ENCODE measurements at regions not wholly inside any gene's neighbourhood (a gene's known extent, or its start where the extent isn't known, plus 50 kb on each side); places are given as distances from the start of the nearest gene placed in this dataset.

GRCh38 chr5:102130890-102131289, 165.2 kb downstream of the SLCO4C1 start:
- no peak for DNase-seq (ENCODE audit: low spot score in 2 of 2)
- 95 to 97% methylated on average over 3 of the region's 3 CpGs for WGBS, 2 donors
- TF ChIP-seq CTCF (IDR thresholded peaks at IDR 0.05) = no peak
- TF ChIP-seq POLR2A (IDR thresholded peaks at IDR 0.05) = no peak
- intact Hi-C loops (cut with DNase I; ENCODE audit: low total_unique reads) = no loop called here
- H3K4me3 ChIP-seq (ENCODE audit: low read depth, poor library complexity, severe bottlenecking) = no peak overlapping the region

DNA sequence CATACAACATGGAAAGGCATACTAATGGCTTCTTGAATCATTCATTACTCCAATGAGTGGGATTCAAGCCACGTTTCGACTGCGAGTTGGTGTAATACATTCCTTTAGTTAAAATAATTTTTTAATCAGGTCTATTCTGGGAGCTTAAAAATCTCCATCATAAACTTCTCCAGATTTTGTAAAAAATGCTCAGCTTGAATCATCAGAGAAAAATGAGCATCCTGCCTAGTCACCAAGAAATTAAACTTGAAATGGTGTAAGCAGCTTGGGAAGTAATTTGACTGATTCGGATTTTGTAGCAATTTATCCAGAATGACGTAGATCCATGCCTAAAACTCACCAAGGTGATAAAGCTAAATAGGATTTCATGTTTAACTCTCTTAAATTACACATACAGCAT, 165.7 kb downstream of the SLCO4C1 start:
- no peak for DNase-seq (ENCODE audit: low spot score in 2 of 2)
- 86 to 90% methylated on average over 5 of the region's 5 CpGs for WGBS, 2 donors
- intact Hi-C loops (cut with DNase I; ENCODE audit: low total_unique reads) = no loop called here
- no peak for TF ChIP-seq CTCF (IDR thresholded peaks at IDR 0.05)
- TF ChIP-seq POLR2A (IDR thresholded peaks at IDR 0.05) = no peak
- no peak overlapping the region for H3K4me3 ChIP-seq (ENCODE audit: low read depth, poor library complexity, severe bottlenecking)

DNA sequence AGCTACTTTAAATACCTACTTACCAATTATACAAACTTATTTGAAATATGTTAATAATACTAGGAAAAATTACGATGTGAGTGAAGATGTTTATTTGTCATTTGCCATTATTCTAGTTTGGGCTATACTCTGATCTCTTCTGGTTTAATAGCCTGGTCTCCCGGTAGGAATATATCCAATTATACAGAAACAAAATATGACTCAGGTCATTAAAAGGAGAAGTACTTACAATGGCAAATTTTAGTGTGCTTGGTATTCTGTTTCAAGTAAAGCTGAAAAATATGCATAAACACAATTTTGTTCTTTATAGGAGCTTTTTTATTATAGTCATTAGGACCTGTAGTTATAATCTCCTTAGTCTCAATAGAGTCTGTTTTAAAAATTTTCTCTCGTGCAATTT, 176.8 kb downstream of the SLCO4C1 start:
- TF ChIP-seq CTCF (IDR thresholded peaks at IDR 0.05) = no peak
- TF ChIP-seq POLR2A (IDR thresholded peaks at IDR 0.05) = no peak

GRCh38 chr5:102115736-102116135, 180.3 kb downstream of the SLCO4C1 start:
- H3K4me3 ChIP-seq (ENCODE audit: low read depth, poor library complexity, severe bottlenecking) = no peak overlapping the region
- 64 to 68% methylated on average over 1 of the region's 1 CpG for WGBS, 2 donors
- no peak for DNase-seq (ENCODE audit: low spot score in 2 of 2)
- no peak for TF ChIP-seq POLR2A (IDR thresholded peaks at IDR 0.05)
- no peak for TF ChIP-seq CTCF (IDR thresholded peaks at IDR 0.05)
- intact Hi-C loops (cut with DNase I; ENCODE audit: low total_unique reads) = no loop called here

More for the DNA sequence above, 176.8 kb downstream of the SLCO4C1 start:
- intact Hi-C loops (cut with DNase I; ENCODE audit: low total_unique reads) = no loop called here
- H3K4me3 ChIP-seq (ENCODE audit: low read depth, poor library complexity, severe bottlenecking) = no peak overlapping the region
- DNase-seq (ENCODE audit: low spot score in 2 of 2) = no peak
- 49 to 50% methylated on average over 3 of the region's 3 CpGs for WGBS, 2 donors

DNA sequence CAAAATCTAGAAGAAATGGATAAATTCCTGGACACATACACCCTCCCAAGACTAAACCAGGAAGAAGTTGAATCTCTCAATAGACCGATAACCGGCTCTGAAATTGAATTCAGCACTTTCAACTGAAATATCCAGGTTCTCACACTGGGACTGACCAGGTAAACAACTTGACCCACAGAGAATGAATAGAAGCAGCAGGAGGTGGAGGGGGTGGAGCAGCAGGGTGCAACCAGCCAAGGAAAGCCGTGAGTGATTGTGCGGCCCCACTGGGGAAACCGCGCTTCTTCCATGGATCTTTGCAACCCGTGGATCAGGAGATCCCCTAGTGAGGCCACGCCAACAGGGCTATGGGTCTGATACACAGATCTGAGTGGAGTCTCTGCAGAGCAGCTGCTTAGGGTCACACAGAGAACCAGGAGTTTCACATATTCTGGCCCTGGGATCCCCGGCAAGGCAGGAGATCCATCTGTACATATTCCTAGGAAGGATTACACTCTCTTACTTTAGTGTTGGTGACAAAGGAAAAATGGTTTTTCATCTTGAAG, 181.5 kb downstream of the SLCO4C1 start:
- WGBS, 2 donors = 74 to 80% methylated on average over 9 of the region's 9 CpGs
- DNase-seq (ENCODE audit: low spot score in 2 of 2) = no peak
- H3K4me3 ChIP-seq (ENCODE audit: low read depth, poor library complexity, severe bottlenecking) = no peak overlapping the region
- TF ChIP-seq POLR2A (IDR thresholded peaks at IDR 0.05) = no peak
- TF ChIP-seq CTCF (IDR thresholded peaks at IDR 0.05) = no peak
- intact Hi-C loops (cut with DNase I; ENCODE audit: low total_unique reads) = no loop called here

- 81 to 89% methylated on average over 3 of the region's 3 CpGs for WGBS, 2 donors
- TF ChIP-seq CTCF (IDR thresholded peaks at IDR 0.05) = no peak
- TF ChIP-seq POLR2A (IDR thresholded peaks at IDR 0.05) = no peak
- no peak overlapping the region for H3K4me3 ChIP-seq (ENCODE audit: low read depth, poor library complexity, severe bottlenecking)
- intact Hi-C loops (cut with DNase I; ENCODE audit: low total_unique reads) = no loop called here
- no peak for DNase-seq (ENCODE audit: low spot score in 2 of 2)
Measured at GRCh38 chr5:102107865-102108264, 188.2 kb downstream of the SLCO4C1 start.
